Fibroblast of the conjunctiva (primary cell): ENCODE measurements at regions not wholly inside any gene's neighbourhood (a gene's known extent, or its start where the extent isn't known, plus 50 kb on each side); places are given as distances from the start of the nearest gene placed in this dataset.

ENCODE experiments used
- DNase-seq: peaks from one replicate; pipeline ENCODE4 v3.0.0-alpha.2; 2010; ENCODE audit warnings: low read depth

DNA sequence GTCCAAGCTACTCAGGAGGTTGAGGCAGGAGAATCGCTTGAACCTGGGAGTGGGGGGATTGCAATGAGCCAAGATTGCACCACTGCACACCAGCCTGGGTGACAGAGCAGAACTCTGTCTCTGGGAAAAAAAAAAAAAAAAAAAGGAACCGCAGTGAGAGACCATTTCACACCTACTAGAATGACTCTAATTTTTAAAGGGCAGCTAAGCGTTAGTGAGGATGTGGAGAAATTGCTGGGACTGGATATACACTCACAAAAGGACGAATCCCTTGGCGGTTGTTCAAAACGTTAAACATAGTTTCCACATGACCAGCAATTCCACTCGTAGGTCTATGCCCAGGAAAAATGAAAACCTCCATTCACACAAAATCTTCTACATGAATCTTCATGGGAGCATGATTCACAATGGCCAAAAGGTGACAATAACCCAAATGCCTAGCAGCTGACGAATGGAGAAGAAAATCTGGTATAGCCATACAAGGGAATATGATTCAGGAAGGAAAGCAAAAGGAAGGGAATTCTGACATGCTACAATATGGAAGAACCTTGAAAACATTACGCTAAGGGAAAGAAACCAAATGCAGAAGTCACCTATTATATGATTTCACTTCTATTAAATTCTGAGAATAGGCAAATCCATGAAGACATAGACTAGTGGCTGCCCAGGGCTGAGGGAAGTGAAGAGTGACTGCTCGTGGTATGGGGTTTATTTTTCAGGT lies 127.0 kb downstream of the CHSY1 start:
- peak; percentile 58 for DNase-seq

DNA sequence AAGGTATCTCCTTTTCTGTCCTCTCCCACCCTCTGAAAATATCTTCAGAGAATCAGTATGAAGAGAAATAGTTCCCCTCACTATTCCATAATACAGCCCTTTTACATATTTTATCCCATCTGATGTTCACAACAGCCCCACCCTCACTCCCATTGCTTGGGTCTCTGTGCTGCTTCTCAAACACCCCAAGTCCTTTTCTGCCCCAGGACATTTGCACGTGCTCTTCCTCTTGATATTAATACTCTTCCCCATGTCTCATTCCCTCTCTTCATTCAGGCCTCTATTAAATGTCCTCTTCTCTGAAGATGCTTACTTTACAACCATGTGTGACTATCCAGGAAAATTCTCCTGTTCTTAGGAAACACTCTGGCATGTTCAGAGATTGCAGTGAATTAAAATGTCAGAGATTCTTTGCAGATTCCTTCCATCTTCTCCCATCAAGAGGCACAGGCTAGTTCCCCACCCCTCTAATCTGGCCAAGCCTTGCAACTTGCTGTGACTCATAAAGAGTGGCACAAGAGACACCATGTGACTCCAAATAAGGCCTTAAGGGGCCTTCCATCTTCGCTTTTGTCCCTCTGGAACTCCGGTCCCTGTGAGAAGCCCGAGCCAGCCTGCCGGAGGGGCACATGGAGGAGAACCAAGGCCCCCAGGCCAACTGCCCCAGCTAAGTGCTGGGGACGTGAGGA lies 128.5 kb downstream of the CHSY1 start:
- no peak for DNase-seq

- DNase-seq = no peak
Observed at GRCh38 chr15:101122806-101123205, 129.0 kb downstream of the CHSY1 start.

GRCh38 chr15:101122266-101122665 lies 129.6 kb downstream of the CHSY1 start:
- no peak for DNase-seq

- no peak for DNase-seq
Observed at GRCh38 chr15:101121511-101122090, 130.2 kb downstream of the CHSY1 start.

DNA sequence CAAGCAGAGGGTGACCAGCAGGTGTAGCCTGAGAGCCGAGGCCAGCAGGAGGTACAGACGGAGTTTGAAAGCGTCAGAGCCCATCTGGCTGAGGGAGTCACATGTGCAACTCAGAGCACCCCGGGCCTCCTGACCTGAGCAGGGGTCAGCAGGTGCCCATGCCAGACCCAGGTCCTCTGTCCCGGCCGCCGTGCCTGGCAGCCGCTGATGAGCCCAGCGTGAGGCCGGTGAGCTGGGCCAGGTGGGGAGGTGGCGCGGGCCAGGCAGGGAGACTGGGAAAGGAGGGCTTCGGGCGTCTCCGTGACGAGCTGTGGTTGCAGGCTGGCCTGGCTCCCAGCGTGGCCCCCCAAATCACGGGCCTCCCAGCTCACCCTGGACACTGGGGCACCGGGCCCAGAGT lies 130.9 kb downstream of the CHSY1 start:
- DNase-seq = no peak

- DNase-seq = no peak
Observed at GRCh38 chr15:101120473-101120872, 131.4 kb downstream of the CHSY1 start.
